GM12878 (cell line): ENCODE measurements at regions not wholly inside any gene's neighbourhood (a gene's known extent, or its start where the extent isn't known, plus 50 kb on each side); places are given as distances from the start of the nearest gene placed in this dataset.
A peak's percentile ranks its signal among the peaks of the same experiment; 100 is the strongest.

Experiments
- ATAC-seq: fragments of 200-7000 bp; cut with Tn5 transposase; 3 replicates; pipeline ENCODE4 v1.9.1; 2020; ENCODE audit warnings: mild to moderate bottlenecking, moderate library complexity
- BruUV-seq: library from RNA; stranded (reverse); fragments of 400-500 nt; replicated peaks from 2 replicates; lab custom pipeline; 2021; lab: Mats Ljungman, UMichigan
- CTCF ChIA-PET: fragments of 300-600 bp; sonication (Branson Sonifier 250); formaldehyde crosslinking; extraction: SDS; loops from one replicate; lab custom pipeline; 2021; ENCODE audit warnings: inconsistent platforms; lab: Yijun Ruan, JAX
- POLR2A ChIA-PET: fragments of 350-600 bp; formaldehyde crosslinking; extraction: SDS; loops from one replicate; lab custom pipeline; 2021; ENCODE audit warnings: inconsistent platforms; lab: Charles Lee
- RAD21 ChIA-PET: fragments of 300-600 bp; sonication (Branson Sonifier 250); formaldehyde crosslinking; loops from one replicate; lab custom pipeline; 2023; ENCODE audit warnings: antibody characterized with exemption; ENCODE audit not compliant: unreplicated experiment; lab: Charles Lee
- SMC1A ChIA-PET: fragments of 300-600 bp; sonication (Branson Sonifier 250); formaldehyde crosslinking; loops from one replicate; lab custom pipeline; 2023; ENCODE audit not compliant: unreplicated experiment, uncharacterized antibody; lab: Charles Lee
- DNase-seq: peaks from one replicate; pipeline ENCODE4 v3.0.0-alpha.2; 2011; ENCODE audit warnings: low read depth, low spot score
- FAIRE-seq: peaks from 3 replicates; lab custom pipeline; 2011; peaks lifted over from hg19 to GRCh38; lab: Jason Lieb, UNC
- H2AFZ ChIP-seq: 2 replicates; pipeline ENCODE4 v1.6.0; 2011; ENCODE audit warnings: low read depth, low read length, control low read depth; ENCODE audit not compliant: control insufficient read depth
- H3K27ac ChIP-seq: 2 replicates; pipeline ENCODE4 v1.5.1; 2011; ENCODE audit warnings: control low read depth; ENCODE audit not compliant: control insufficient read depth, insufficient read depth
- H3K27me3 ChIP-seq, 2 experiments: replicated peaks in 1 of 2; 2 replicates each; pipeline versions ENCODE4 v1.6.0 to v1.6.1; 2011; ENCODE audit warnings: low read length in 1 of 2; ENCODE audit not compliant: control insufficient read depth in 2 of 2, insufficient read depth in 2 of 2
- H3K36me3 ChIP-seq, 2 experiments: 2 replicates each; pipeline ENCODE4 v1.5.1; 2011; ENCODE audit warnings: low read length in 1 of 2; ENCODE audit not compliant: control insufficient read depth in 2 of 2, insufficient read depth in 2 of 2
- H3K4me1 ChIP-seq: 2 replicates; pipeline ENCODE4 v1.6.1; 2011; ENCODE audit warnings: mild to moderate bottlenecking, low read length, moderate library complexity, mixed read lengths; ENCODE audit not compliant: control insufficient read depth, insufficient read depth
- H3K4me2 ChIP-seq: 2 replicates; pipeline ENCODE4 v1.6.0; 2011; ENCODE audit warnings: control low read depth; ENCODE audit not compliant: control insufficient read depth, insufficient read depth
- H3K4me3 ChIP-seq: fragments of 200-600 bp; sonication (generic); 2 replicates; pipeline ENCODE4 v1.5.1; 2016
- H3K79me2 ChIP-seq: 2 replicates; pipeline ENCODE4 v1.6.0; 2011; ENCODE audit warnings: low read length; ENCODE audit not compliant: control insufficient read depth, insufficient read depth
- H3K9ac ChIP-seq: 2 replicates; pipeline ENCODE4 v1.8.0; 2011; ENCODE audit warnings: low read length, control low read depth, mixed read lengths; ENCODE audit not compliant: control insufficient read depth, insufficient read depth
- H3K9me3 ChIP-seq: replicated peaks from 3 replicates; pipeline ENCODE4 v1.5.1; 2011; ENCODE audit warnings: mild to moderate bottlenecking, low read length; ENCODE audit not compliant: control insufficient read depth, insufficient read depth
- H4K20me1 ChIP-seq: 2 replicates; pipeline ENCODE4 v1.6.0; 2011; ENCODE audit not compliant: control insufficient read depth, insufficient read depth
- EP300 ChIP-seq, 2 experiments: fragments of 150-350 bp in 1 of 2; IDR thresholded peaks; 2 replicates each; pipeline ENCODE4 v1.6.1; 2011 to 2012; ENCODE audit warnings: low read depth in 2 of 2, low read length in 2 of 2, borderline replicate concordance in 1 of 2, improper control_type of control experiment in 1 of 2, inconsistent platforms in 1 of 2; ENCODE audit not compliant: control insufficient read depth in 1 of 2
- GABPA ChIP-seq: IDR thresholded peaks from 2 replicates; pipeline ENCODE4 v1.6.1; 2014; ENCODE audit warnings: antibody characterized with exemption, low read depth, mild to moderate bottlenecking, inconsistent platforms
- RUNX3 ChIP-seq: IDR thresholded peaks from 2 replicates; pipeline ENCODE4 v1.6.1; 2012; ENCODE audit warnings: low read length, inconsistent platforms
- ZSCAN29 ChIP-seq: fragments of 450-650 bp; IDR thresholded peaks from 2 replicates; pipeline ENCODE4 v1.6.1; 2017; ENCODE audit warnings: mild to moderate bottlenecking, moderate library complexity
- WGBS: methylation state at CpG from one replicate; pipeline ENCODE4 v1.1.6; 2016; ENCODE audit warnings: low lambda C conversion rate; ENCODE audit not compliant: insufficient replicate concordance, insufficient coverage; ENCODE audit errors: missing lambda C conversion rate; 5-methylcytosine and 5-hydroxymethylcytosine counted together
- in situ Hi-C: fragments of 300-500 bp; cut with MboI; formaldehyde crosslinking; loops from 9 replicates; pipeline ENCODE4 v1.14.3; 2018; ENCODE audit warnings: mixed read lengths
- intact Hi-C: fragments of 100-400 bp; cut with micrococcal nuclease; formaldehyde crosslinking; loops from one replicate; pipeline ENCODE4 v1.14.2; 2022; ENCODE audit not compliant: unreplicated experiment
- TF ChIP-seq, protein P1 (sequence below): IDR thresholded peaks from 2 replicates; pipeline ENCODE4 v1.6.1; 2011; ENCODE audit warnings: borderline replicate concordance, low read depth, mild to moderate bottlenecking, moderate library complexity, low read length; ENCODE audit not compliant: insufficient read depth, poor library complexity, severe bottlenecking

DNA sequence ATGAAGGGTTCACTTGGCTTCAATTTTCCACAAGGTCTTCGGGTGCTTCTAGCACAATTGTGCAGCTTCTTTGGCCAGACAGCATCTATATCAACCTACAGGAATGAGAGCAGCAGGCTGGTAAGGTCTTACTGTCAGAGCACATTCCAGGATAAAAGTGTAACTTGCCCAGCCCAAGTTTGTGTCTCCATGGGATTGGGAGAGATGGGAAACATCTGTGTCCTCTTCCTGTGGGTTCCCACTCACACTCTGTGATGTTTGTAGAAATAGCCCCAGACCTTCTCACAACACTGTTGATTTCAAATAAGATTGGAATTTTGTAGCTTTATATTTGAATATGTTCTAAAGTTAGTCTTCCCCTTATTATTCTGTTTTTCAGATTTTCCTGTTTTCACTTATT is 83.4 kb upstream of the RGS17 start:
- Histone ChIP-seq H3K27me3 (no peaks in the 10 kb centered on the region), H3K4me2 (no peak overlapping the region), H3K36me3 (no peaks in the 10 kb centered on the region), H3K79me2 (no peaks in the 10 kb centered on the region), H3K9ac (no peak overlapping the region), H3K4me1 (no peaks in the 10 kb centered on the region), H2AFZ (no peak overlapping the region), H4K20me1 (no peaks in the 10 kb centered on the region), H3K27ac (no peak overlapping the region), H3K4me3 (no peak overlapping the region), H3K9me3 (no peaks in the 10 kb centered on the region)
- no peak for FAIRE-seq
- no peak for DNase-seq
- BruUV-seq: no TSS peak
- ChIA-PET RAD21 (no interaction called here), SMC1A (no interaction called here), POLR2A (no interaction called here), CTCF (no interaction called here)
- no peak for ATAC-seq
- intact Hi-C loops: no loop called here
- TF ChIP-seq GABPA: no peak
- WGBS: 0% methylated on average over 1 of the region's 1 CpG
- in situ Hi-C loops: no loop called here

DNA sequence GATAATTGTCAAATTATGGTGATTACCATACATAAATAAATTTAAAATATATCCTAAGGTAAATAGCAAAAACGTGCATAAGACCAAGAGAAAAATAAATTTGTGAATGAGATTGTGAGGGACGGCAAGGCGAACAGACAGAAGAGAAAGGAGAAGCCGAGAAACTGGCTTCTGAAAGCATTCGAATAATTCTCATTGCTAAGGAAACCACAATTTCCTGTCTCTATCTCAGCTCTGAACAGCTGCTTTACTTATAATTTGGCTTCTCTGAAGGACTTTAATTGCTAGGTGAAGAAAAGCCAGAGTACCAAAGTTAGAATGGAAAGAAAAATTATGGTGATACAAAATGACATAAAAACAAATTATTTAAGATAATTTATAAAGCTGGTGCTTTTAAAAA is 79.0 kb upstream of the RGS17 start:
- TF ChIP-seq RUNX3 (peak; percentile 48), EP300 (IDR thresholded peaks at IDR 0.05; ENCODE audit: borderline replicate concordance in 1 of 2, control insufficient read depth in 1 of 2, low read depth in 2 of 2, low read length in 2 of 2) (0 out of 4 replicates have a peak, but pooled peaks of 1 of the 2 experiments have one; percentile 8), ZSCAN29 (peak; percentile 90)
- TF ChIP-seq, protein P1, sequence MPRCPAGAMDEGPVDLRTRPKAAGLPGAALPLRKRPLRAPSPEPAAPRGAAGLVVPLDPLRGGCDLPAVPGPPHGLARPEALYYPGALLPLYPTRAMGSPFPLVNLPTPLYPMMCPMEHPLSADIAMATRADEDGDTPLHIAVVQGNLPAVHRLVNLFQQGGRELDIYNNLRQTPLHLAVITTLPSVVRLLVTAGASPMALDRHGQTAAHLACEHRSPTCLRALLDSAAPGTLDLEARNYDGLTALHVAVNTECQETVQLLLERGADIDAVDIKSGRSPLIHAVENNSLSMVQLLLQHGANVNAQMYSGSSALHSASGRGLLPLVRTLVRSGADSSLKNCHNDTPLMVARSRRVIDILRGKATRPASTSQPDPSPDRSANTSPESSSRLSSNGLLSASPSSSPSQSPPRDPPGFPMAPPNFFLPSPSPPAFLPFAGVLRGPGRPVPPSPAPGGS: no peak
- H2AFZ ChIP-seq: no peak overlapping the region
- no TSS peak for BruUV-seq
- no peaks in the 10 kb centered on the region for H3K4me1 ChIP-seq
- ChIA-PET RAD21 (no interaction called here), POLR2A (no interaction called here), CTCF (interaction anchor here (0.9 kb wide), 1 partner anchor 9 kb away, joined by 4 read pairs; no protein-coding TSS in a partner anchor), SMC1A (interaction anchor here (0.8 to 1.3 kb wide), 2 partner anchors 31 to 37 kb away, joined by 3 read pairs; no protein-coding TSS in a partner anchor)
- H3K9ac ChIP-seq: no peak overlapping the region
- 6% methylated on average over 5 of the region's 5 CpGs for WGBS
- H3K36me3 ChIP-seq: no peaks in the 10 kb centered on the region
- intact Hi-C loops: no loop called here
- no peak for DNase-seq
- H3K27me3 ChIP-seq: no peaks in the 10 kb centered on the region
- in situ Hi-C loops: no loop called here
- peak; percentile 60; the same call in 2 of the 3 replicates for ATAC-seq
- no peaks in the 10 kb centered on the region for H3K9me3 ChIP-seq
- peak; percentile 75 for FAIRE-seq
- H4K20me1 ChIP-seq: no peaks in the 10 kb centered on the region
- no peak overlapping the region for H3K27ac ChIP-seq
- no peaks in the 10 kb centered on the region for H3K79me2 ChIP-seq
- H3K4me3 ChIP-seq: no peak overlapping the region
- H3K4me2 ChIP-seq: no peak overlapping the region
